Mesothelial cell of epicardium (in vitro differentiated cells): ENCODE measurements at regions not wholly inside any gene's neighbourhood (a gene's known extent, or its start where the extent isn't known, plus 50 kb on each side); places are given as distances from the start of the nearest gene placed in this dataset.

Experiments used
- DNase-seq, 2 experiments: peaks; one replicate each; pipeline ENCODE4 v3.0.0; 2021; ENCODE audit warnings: low spot score in 2 of 2; ENCODE audit not compliant: unreplicated experiment in 2 of 2
- H3K27ac Mint-ChIP-seq: 2 replicates; pipeline ENCODE4 v1.8.0; 2021; ENCODE audit warnings: mixed read lengths
- H3K27me3 Mint-ChIP-seq: 2 replicates; pipeline ENCODE4 v1.8.0; 2021; ENCODE audit warnings: low read depth, mixed read lengths
- H3K36me3 Mint-ChIP-seq: 2 replicates; pipeline ENCODE4 v1.8.0; 2021; ENCODE audit warnings: mixed read lengths
- H3K4me1 Mint-ChIP-seq: 2 replicates; pipeline ENCODE4 v1.8.0; 2021; ENCODE audit warnings: mixed read lengths
- H3K4me3 Mint-ChIP-seq: 2 replicates; pipeline ENCODE4 v1.8.0; 2021; ENCODE audit warnings: mild to moderate bottlenecking, moderate library complexity, mixed read lengths
- H3K9me3 Mint-ChIP-seq: 2 replicates; pipeline ENCODE4 v1.8.0; 2021; ENCODE audit warnings: mixed read lengths
- CTCF ChIP-seq: fragments of 200-600 bp; sonication (generic); IDR thresholded peaks from one replicate; pipeline ENCODE4 v1.5.0; 2021; ENCODE audit warnings: antibody characterized with exemption; ENCODE audit not compliant: unreplicated experiment

DNA sequence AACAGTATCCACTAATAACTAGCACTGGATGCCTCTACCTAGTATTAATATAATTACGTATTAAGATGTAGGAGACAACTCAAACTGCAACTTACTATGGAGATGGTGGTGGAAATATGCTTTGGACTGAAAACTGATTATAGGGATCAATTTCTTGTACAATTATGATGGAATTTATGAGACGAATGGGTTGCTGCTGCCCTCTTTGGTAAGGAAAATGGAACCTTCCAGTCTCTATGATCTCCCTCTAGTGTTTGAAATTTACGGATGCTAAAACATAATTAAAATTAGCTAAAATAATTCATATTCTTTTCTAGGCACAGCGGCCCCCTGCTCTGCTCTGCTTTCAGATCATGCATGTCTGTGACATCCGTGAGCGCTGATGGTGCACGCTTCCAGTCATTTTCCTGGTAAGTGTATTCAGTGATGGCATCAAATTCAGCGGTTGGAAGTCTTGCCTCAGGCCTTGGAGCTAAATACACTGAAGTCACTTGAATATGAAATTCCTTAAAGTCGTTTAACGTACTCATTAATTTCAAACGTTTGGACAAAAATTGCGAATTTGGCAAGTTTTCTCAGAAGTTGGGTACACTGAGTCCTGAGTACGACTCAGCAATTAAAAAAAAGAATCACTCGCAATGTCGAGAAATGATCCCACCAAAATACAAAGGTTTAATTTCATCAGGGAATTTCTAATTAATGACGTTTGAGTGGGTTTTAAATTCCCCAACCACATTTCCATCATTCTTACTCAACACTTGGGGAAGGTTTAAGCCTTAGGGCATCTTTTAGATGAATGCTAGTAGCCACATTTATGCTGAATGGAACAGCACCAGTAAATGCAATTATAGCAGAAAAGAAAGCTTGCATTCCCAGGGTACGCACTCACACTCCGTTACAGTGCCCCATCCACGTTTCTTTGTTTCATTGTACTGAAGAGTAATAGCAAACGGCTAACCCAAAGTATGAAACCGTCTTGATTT lies 132.6 kb downstream of the NR2F2 start:
- no peaks in the 10 kb centered on the region for H3K4me1 Mint-ChIP-seq
- H3K9me3 Mint-ChIP-seq, result peaks cover 4% of the 10 kb centered on the region
- H3K36me3 Mint-ChIP-seq, result no peaks in the 10 kb centered on the region
- H3K4me3 Mint-ChIP-seq, result no peak overlapping the region
- peaks cover 25% of the 10 kb centered on the region for H3K27me3 Mint-ChIP-seq
- DNase-seq, result no peak
- no peak overlapping the region for H3K27ac Mint-ChIP-seq
- no peak for TF ChIP-seq CTCF

- Mint-ChIP-seq H3K27ac (no peak overlapping the region), H3K9me3 (no peaks in the 10 kb centered on the region), H3K27me3 (peaks cover 48% of the 10 kb centered on the region), H3K4me3 (no peak overlapping the region), H3K36me3 (no peaks in the 10 kb centered on the region), H3K4me1 (no peaks in the 10 kb centered on the region)
- no peak for DNase-seq
- TF ChIP-seq CTCF, result no peak
These were observed 136.0 kb downstream of the NR2F2 start for GRCh38 chr15:96466389-96466947.

DNA sequence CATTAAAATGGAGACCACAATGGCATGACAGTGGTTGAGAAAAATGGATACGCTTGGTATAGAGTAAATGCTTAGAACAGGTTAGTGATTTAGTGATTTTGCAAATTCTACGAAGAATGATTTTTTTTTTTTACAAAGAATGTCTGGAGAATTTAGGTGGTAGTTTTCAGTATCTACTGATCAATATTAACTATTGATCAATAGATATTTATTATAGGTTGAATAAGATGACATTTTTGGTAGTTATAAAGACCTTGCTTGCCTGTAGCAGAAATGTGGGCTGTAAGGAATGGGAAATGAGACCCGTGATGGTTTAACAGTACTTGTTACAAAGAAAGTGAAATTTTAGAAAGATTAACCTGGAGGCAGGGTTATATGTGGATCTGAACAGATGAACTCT lies 137.5 kb downstream of the NR2F2 start:
- no peak for TF ChIP-seq CTCF

GRCh38 chr15:96470681-96471310 lies 140.3 kb downstream of the NR2F2 start:
- no peak for DNase-seq
- no peaks in the 10 kb centered on the region for H3K36me3 Mint-ChIP-seq
- no peak overlapping the region for H3K4me3 Mint-ChIP-seq
- TF ChIP-seq CTCF, result no peak
- H3K27me3 Mint-ChIP-seq, result peaks cover 47% of the 10 kb centered on the region
- H3K9me3 Mint-ChIP-seq, result no peaks in the 10 kb centered on the region
- peaks cover 9% of the 10 kb centered on the region for H3K4me1 Mint-ChIP-seq
- H3K27ac Mint-ChIP-seq, result no peak overlapping the region

More for the DNA sequence above, 137.5 kb downstream of the NR2F2 start:
- H3K36me3 Mint-ChIP-seq, result no peaks in the 10 kb centered on the region
- no peaks in the 10 kb centered on the region for H3K9me3 Mint-ChIP-seq
- no peak overlapping the region for H3K4me3 Mint-ChIP-seq
- H3K27me3 Mint-ChIP-seq, result peaks cover 52% of the 10 kb centered on the region
- no peak for DNase-seq
- no peak overlapping the region for H3K27ac Mint-ChIP-seq
- H3K4me1 Mint-ChIP-seq, result no peaks in the 10 kb centered on the region

DNA sequence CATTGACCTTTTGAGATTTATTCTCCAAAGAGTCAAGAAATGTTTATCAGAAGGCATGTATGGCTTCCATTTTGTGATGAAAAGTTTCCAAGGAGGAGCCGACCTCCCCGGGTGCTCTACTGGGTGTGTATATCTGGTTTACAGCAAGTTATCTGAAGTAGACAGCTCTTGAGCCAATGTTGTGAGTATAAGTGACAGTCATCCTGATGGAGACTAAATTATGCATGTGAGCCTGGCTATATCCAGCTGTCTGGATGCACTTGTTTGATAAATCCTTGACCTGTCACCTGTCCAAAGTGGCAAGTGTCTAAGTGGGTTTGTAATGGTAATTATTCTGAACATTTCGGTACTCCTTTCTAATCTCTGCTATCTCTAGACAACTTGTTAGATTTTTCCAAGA lies 142.2 kb downstream of the NR2F2 start:
- Mint-ChIP-seq H3K27me3 (peaks cover 37% of the 10 kb centered on the region), H3K9me3 (no peaks in the 10 kb centered on the region), H3K27ac (no peak overlapping the region), H3K4me3 (no peak overlapping the region), H3K36me3 (no peaks in the 10 kb centered on the region), H3K4me1 (peaks cover 9% of the 10 kb centered on the region)
- no peak for DNase-seq
- TF ChIP-seq CTCF, result no peak
